A673 (cell line): ENCODE measurements at regions not wholly inside any gene's neighbourhood (a gene's known extent, or its start where the extent isn't known, plus 50 kb on each side); places are given as distances from the start of the nearest gene placed in this dataset.

Experiments
- BruUV-seq: library from RNA; stranded (reverse); fragments of 400-500 nt; replicated peaks from 2 replicates; lab custom pipeline; 2021; lab: Mats Ljungman, UMichigan
- CTCF ChIA-PET: fragments of 300-600 bp; sonication (Branson Sonifier 250); formaldehyde crosslinking; loops from one replicate; lab custom pipeline; 2022; ENCODE audit warnings: antibody characterized with exemption; lab: Charles Lee
- POLR2A ChIA-PET: fragments of 300-600 bp; sonication (Branson Sonifier 250); formaldehyde crosslinking; loops from one replicate; lab custom pipeline; 2022; ENCODE audit warnings: antibody characterized with exemption; ENCODE audit not compliant: low non-redundant PET; lab: Charles Lee
- DNase-seq: peaks from one replicate; pipeline ENCODE4 v3.0.0-alpha.2; 2015; ENCODE audit warnings: low spot score
- H3K27ac ChIP-seq: fragments of 200-600 bp; sonication (generic); 2 replicates; pipeline ENCODE4 v1.5.1; 2016; ENCODE audit warnings: mixed run types, low read depth, mild to moderate bottlenecking, mixed read lengths, antibody characterized with exemption, low read length; ENCODE audit not compliant: poor library complexity, severe bottlenecking
- H3K27me3 ChIP-seq: fragments of 200-600 bp; sonication (generic); replicated peaks from 2 replicates; pipeline ENCODE4 v1.6.1; 2017; ENCODE audit warnings: mixed run types, low read depth, mild to moderate bottlenecking, mixed read lengths, antibody characterized with exemption, low read length; ENCODE audit not compliant: insufficient read depth, poor library complexity
- H3K36me3 ChIP-seq: fragments of 200-600 bp; sonication (generic); 2 replicates; pipeline ENCODE4 v1.6.1; 2016; ENCODE audit warnings: mixed run types, mild to moderate bottlenecking, mixed read lengths, antibody characterized with exemption, low read length; ENCODE audit not compliant: insufficient read depth, poor library complexity, severe bottlenecking
- H3K4me1 ChIP-seq: fragments of 200-600 bp; sonication (generic); 2 replicates; pipeline ENCODE4 v1.6.1; 2017; ENCODE audit warnings: mixed run types, mild to moderate bottlenecking, mixed read lengths, antibody characterized with exemption, low read length; ENCODE audit not compliant: insufficient read depth, poor library complexity, severe bottlenecking
- H3K4me3 ChIP-seq: fragments of 200-600 bp; sonication (generic); 2 replicates; pipeline ENCODE4 v1.5.1; 2016; ENCODE audit warnings: low read depth, mixed run types, mild to moderate bottlenecking, mixed read lengths, low read length; ENCODE audit not compliant: poor library complexity, severe bottlenecking
- H3K9me3 ChIP-seq: fragments of 200-600 bp; sonication (generic); 2 replicates; pipeline ENCODE4 v1.6.1; 2016; ENCODE audit warnings: mixed run types, low read depth, mild to moderate bottlenecking, mixed read lengths, antibody characterized with exemption, low read length; ENCODE audit not compliant: poor library complexity, severe bottlenecking
- CTCF ChIP-seq: fragments of 300-800, 200-600 bp; sonication (generic); conservative IDR thresholded peaks from 2 replicates; pipeline ENCODE4 v1.5.1; 2017; ENCODE audit warnings: low read depth, mild to moderate bottlenecking, antibody characterized with exemption, low read length, moderate library complexity, mixed read lengths
- EZH2 ChIP-seq: fragments of 200-600 bp; sonication (generic); IDR thresholded peaks from 2 replicates; pipeline ENCODE4 v1.6.1; 2017; ENCODE audit warnings: borderline replicate concordance, low read depth, mild to moderate bottlenecking, mixed read lengths, antibody characterized with exemption, low read length; ENCODE audit not compliant: poor library complexity, severe bottlenecking
- intact Hi-C: fragments of 100-400 bp; cut with micrococcal nuclease; formaldehyde crosslinking; loops from one replicate; pipeline ENCODE4 v1.10.0; 2022; ENCODE audit not compliant: unreplicated experiment

GRCh38 chr10:53123311-53123710 lies 350.7 kb upstream of the MBL2 start:
- Histone ChIP-seq H3K9me3 (peaks cover 10% of the 10 kb centered on the region), H3K27me3 (no peaks in the 10 kb centered on the region), H3K27ac (no peak overlapping the region), H3K36me3 (no peaks in the 10 kb centered on the region), H3K4me1 (no peaks in the 10 kb centered on the region), H3K4me3 (no peak overlapping the region)
- intact Hi-C loops: no loop called here
- TF ChIP-seq EZH2 (no peak), CTCF (no peak)
- DNase-seq: no peak
- BruUV-seq: no TSS peak
- POLR2A ChIA-PET: no interaction called here
- CTCF ChIA-PET: no interaction called here

- ChIA-PET POLR2A (no interaction called here), CTCF (no interaction called here)
- no peaks in the 10 kb centered on the region for H3K27me3 ChIP-seq
- no peak overlapping the region for H3K27ac ChIP-seq
- no peaks in the 10 kb centered on the region for H3K36me3 ChIP-seq
- BruUV-seq: no TSS peak
- H3K9me3 ChIP-seq: peaks cover 12% of the 10 kb centered on the region
- DNase-seq: no peak
- H3K4me1 ChIP-seq: no peaks in the 10 kb centered on the region
- TF ChIP-seq CTCF (no peak), EZH2 (no peak)
- intact Hi-C loops: no loop called here
- H3K4me3 ChIP-seq: no peak overlapping the region
These were observed 349.7 kb upstream of the MBL2 start for GRCh38 chr10:53122281-53122680.

- Histone ChIP-seq H3K9me3 (peaks cover 12% of the 10 kb centered on the region), H3K27ac (no peak overlapping the region), H3K27me3 (no peaks in the 10 kb centered on the region), H3K36me3 (no peaks in the 10 kb centered on the region), H3K4me1 (no peaks in the 10 kb centered on the region), H3K4me3 (no peak overlapping the region)
- intact Hi-C loops: no loop called here
- no TSS peak for BruUV-seq
- ChIA-PET CTCF (no interaction called here), POLR2A (no interaction called here)
- TF ChIP-seq CTCF: no peak
- no peak for TF ChIP-seq EZH2
- no peak for DNase-seq
These were observed 343.1 kb upstream of the MBL2 start for GRCh38 chr10:53115660-53116059.
